NCI-H1436 treated with DMSO at 0.1 percent for 48 hours (cell line): ENCODE measurements at regions not wholly inside any gene's neighbourhood (a gene's known extent, or its start where the extent isn't known, plus 50 kb on each side); places are given as distances from the start of the nearest gene placed in this dataset.

ENCODE experiments used
- DNase-seq: peaks from one replicate; lab custom pipeline; 2025; lab: John Stamatoyannopoulos, UW

DNA sequence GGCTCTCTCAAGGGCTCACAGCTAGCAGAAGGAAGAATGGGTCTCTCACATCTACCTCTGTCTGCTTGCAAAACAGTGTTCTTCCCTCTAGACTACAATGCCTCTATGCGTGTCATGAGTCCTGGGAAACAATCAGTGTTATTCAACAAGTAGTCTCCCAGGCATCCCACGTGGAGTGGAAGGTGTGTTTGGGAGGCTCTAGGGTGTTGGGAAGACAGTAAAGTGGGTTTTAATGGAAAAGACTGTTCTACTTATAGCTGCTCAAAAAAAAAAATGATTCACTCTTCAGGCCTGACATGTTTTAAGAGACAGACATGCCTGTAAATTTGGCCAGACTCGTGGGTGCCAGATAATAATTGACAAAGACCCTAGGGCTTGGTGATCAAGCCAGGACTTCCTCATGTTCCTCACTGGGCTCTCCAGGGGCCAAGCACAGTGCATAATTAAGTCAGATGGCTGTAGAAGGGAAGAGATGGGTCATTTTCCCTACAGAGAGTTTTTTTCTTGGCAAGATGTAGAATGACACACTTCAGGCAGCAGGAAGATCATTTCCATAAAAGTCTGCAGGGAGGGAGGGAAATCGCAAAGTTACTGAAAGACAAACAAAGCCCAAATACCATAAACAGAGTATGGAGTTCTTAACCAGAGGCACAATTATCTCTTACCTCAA is 246.4 kb downstream of the ACTL7B start:
- no peak for DNase-seq

DNA sequence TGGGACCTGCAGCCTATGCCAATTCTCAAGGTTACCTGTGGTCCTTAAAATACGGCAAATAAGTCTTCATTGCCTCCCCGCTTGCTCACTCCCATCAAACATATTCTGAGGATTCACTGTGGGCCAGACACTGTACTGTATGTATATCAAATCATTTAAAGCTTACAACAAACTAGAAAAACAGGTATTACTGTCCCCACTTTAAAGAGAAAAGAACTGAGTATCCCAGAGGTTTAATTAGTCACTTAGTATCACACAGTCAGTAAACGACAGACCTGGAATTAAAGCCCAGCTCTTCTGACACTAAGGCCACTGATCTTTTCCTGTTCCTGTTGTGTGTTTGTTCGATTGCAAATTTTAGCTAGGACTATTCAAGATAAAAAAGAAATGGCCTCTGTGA is 248.2 kb downstream of the ACTL7B start:
- no peak for DNase-seq

DNA sequence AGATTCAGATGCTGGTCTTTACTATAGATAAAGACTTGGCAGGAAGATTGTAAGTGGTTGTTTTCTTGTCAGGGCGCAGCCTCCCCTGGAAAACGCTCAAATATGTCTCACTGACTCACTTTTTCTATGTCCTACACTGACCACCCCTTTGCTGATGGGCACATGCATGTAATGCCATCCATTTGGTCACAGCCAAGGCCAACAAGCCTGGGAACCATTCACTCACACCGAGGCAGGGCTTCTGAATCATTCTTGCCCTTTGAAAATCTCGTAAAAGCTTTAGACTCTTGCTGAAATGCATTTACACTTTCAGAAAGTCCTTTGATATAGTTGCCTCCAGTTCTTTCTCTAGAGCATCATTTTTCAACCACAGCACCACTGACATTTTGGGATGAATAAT is 249.4 kb downstream of the ACTL7B start:
- no peak for DNase-seq

DNA sequence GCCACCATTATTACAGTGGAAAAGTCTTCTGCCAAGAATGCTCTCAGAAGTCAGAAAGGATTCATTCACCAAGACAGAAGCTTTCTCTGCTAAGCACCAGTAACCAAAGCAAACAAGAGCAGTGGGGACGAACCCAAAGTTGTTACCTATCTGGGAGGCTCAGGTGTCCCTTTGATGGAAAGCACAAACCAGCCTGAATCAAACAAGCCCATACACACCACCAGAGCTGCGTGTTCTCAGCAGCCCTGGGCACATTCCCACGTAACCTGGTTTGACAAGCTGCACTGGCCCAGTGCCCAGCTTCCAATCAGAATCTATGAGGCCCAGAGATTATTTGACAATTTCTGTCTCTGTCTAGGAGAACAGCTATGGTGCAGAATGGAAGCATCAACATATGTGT is 252.6 kb downstream of the ACTL7B start:
- DNase-seq: no peak

GRCh38 chr9:108600896-108601295 is 254.9 kb downstream of the ACTL7B start:
- no peak for DNase-seq

- DNase-seq: no peak
Observed at GRCh38 chr9:108599571-108599970, 256.2 kb downstream of the ACTL7B start.

GRCh38 chr9:108591121-108591520 is 264.7 kb downstream of the ACTL7B start:
- DNase-seq: no peak

- DNase-seq: no peak
Observed at GRCh38 chr9:108588246-108588645, 267.5 kb downstream of the ACTL7B start.

DNA sequence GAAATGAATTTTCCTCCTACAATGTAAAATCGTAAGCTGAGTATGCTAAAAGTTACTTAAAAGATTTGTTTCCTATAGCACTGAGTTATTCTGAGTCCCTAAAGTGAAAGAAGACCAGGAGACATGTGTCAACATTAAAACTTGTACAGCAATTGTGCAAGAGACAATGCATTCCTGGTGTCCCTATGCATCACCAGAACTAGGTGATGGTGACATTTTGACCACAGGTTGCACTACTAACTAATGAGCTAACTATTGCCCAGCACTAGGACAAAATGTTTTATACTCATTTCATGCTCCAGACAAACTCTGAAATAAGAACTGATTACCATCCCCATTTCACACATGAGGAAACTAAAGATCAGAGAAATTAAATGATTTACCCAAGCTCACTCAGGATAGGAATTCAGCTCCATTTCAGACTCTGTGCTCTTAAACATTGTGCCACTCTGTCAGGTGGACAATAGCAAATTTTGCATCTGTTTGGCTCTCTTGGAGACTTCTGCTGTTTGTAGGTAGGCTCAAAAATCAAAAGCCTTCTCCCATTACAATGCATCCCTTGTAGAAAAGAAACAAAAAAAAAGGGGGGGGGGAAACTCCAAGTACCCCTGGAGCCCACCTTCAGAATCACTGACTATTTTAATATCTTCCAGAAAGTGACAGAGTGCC is 269.2 kb downstream of the ACTL7B start:
- DNase-seq: no peak

GRCh38 chr9:108584860-108585259 is 270.9 kb downstream of the ACTL7B start:
- DNase-seq: no peak

DNA sequence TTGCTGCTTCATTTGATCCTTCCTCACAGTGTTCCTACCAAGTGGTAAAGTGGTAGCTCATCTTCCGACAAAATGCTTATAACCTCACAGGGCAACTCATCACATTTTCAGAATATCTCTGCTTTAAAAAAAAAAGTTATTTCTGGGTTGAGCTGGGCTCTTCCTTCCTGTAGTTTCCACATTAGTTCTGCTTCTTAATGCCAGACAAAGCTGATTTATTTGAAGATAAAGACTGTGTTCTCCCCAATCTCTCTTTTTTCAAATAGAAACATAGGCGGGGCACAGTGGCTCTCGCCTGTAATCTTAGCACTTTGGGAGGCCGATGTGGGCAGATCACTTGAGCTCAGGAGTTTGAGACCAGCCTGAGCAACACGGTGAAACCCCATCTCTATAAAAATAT is 273.1 kb downstream of the ACTL7B start:
- no peak for DNase-seq

- no peak for DNase-seq
Observed at GRCh38 chr9:108579757-108580439, 275.9 kb downstream of the ACTL7B start.

DNA sequence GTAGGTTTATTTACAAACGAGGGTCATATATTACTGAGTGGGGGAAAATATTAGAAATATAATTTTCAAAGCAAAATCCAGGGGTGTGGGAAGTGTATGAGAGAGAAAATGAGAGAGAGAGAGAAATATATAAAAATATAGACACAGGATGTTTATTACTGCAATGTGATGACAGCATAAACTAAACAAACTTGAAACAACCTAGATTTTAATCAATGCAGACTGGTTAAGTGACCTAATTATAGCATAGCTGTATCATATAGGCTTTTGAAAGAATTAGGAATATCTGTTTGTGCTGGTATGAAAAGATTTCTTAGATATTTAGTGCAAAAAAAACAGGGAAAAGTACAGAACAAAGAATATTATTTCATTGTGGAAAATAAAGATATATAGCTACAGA is 280.5 kb downstream of the ACTL7B start:
- no peak for DNase-seq

DNA sequence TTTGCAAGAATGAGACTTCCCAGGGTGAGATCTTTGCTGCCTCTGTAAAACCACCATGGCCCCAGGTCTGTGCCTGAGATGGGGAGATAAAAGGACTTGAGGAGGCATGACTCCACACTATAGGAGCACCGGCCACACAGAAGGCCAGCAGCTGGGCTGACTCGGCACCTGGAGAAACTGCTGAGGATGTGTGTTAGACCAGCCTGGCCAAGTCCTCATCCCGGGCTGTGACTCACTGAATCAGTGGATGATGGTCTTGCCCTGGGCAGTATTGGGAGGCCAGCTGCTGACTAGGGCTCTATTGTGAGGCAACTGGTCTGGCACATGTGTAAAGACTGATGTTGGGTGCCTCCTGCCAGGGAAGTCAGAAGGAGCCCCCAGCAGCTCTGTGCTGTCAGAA is 286.2 kb downstream of the ACTL7B start:
- no peak for DNase-seq

DNA sequence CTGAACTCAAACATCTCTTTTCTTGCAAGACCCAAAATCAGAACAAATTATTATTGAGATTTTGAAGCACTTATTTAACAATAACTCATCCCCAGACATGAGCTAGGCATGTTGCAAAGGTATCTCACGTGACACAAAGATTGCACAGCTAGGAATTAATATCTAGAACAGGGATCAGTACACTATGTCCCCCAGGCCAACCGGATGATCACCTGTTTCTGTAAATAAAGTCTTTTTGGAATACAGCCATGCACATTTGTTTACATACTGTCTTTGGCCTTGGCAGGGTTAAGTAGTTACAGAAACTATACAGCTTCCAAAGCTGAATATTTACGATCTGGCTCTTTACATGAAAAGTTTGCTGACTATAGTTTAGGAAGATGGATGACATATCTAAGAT is 287.7 kb downstream of the ACTL7B start:
- DNase-seq: no peak

GRCh38 chr9:108567571-108567970 is 288.2 kb downstream of the ACTL7B start:
- DNase-seq: no peak

DNA sequence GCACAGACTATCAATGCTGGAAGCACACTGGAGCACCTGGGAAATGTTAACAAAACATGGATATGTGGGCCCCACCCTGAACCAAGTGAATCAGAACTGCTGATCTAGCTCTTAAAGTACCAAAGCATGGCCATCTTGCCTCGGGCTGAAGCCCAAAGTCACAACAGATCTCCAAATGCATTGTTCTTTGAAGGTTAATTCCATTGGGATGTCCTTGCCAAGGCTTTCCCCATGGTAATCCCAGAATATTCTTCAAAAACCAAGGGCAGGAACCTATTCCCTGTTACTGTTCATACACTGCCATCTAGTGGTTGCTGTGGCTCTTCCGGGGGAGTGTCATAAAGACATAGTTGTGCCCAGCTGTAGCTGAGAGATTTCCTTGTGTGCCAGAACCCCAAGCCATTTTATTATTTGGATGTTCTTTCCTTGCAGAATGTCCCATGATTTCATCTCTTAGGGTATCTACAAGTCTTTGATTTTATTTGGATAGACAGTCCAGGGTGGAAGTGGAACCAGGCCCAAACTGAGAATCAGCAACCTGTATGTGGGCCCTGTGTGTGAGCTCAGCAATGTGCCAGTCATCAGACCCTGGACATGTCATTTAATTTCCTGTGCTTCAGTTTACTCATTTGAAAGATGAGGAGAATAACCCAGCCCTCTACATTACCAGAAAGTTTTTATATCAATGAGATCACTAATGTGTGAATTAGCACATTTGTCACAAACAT is 290.0 kb downstream of the ACTL7B start:
- peak; percentile 22 for DNase-seq

DNA sequence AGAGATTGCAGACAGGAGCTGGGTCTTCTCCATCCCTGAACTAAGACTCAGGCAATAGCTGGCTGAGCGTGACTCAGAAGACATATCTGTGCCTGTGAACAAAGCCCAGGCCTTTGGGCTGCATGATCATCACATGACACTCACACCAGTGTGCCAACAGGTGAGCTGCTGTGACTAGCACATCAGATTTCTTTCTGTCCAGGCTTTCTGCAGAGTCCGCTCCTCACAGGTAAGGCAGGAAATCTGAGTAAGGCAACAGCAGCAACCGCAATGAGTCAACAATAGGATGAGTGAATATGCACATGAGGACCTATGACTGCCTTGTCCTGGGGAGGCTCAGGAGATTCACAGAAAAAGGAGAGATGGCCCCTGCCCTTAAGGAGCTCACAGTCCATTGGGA is 293.6 kb downstream of the ACTL7B start:
- no peak for DNase-seq

DNA sequence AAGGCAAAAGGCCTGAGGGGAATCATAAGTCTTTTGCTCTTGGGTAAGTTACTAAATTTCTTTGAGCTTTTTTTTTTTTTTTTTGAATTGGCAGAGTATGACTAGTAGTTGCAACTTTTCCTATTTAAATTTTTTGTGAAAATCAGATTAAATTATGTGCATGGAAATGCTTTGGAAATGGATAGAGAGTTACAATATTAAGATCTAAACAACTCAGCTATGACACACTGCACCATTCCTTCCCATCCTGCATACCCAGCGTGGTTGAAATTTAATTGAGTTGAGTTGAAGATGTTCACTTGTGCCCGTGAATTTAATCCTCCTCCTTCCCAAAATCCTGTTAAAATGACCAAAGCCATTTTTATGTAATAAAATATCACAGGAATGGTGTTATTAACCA is 296.4 kb downstream of the ACTL7B start:
- DNase-seq: no peak

GRCh38 chr9:108554831-108555230 is 301.0 kb downstream of the ACTL7B start:
- DNase-seq: no peak

- DNase-seq: no peak
Observed at GRCh38 chr9:108553111-108553635, 302.6 kb downstream of the ACTL7B start.

- no peak for DNase-seq
Observed at GRCh38 chr9:108552459-108553040, 303.2 kb downstream of the ACTL7B start.
